ENCODE measurements at regions not wholly inside any gene's neighbourhood (a gene's known extent, or its start where the extent isn't known, plus 50 kb on each side); places are given as distances from the start of the nearest gene placed in this dataset.

- ATAC-seq (ENCODE audit: insufficient number of reproducible peaks, low FRiP score, low read depth) (no peak), DNase-seq (ENCODE audit: low spot score) (no peak)
- no peak overlapping the region for H3K27ac ChIP-seq
- no peaks in the 10 kb centered on the region for H3K9me3 ChIP-seq
- H3K4me3 ChIP-seq, result no peak overlapping the region
- no peaks in the 10 kb centered on the region for H3K27me3 ChIP-seq (replicated peaks; ENCODE audit: insufficient read depth)
- no peaks in the 10 kb centered on the region for H3K4me1 ChIP-seq (ENCODE audit: control insufficient read depth in 1 of 2, low read depth in 2 of 2)
- no peaks in the 10 kb centered on the region for H3K36me3 ChIP-seq
- TF ChIP-seq CTCF (IDR thresholded peaks at IDR 0.05), result no peak
These were observed 1538.2 kb downstream of the UQCRFS1 start for GRCh38 chr19:27674701-27675100.

- H3K27ac ChIP-seq, result no peak overlapping the region
- TF ChIP-seq CTCF (IDR thresholded peaks at IDR 0.05), result no peak
- ATAC-seq (ENCODE audit: insufficient number of reproducible peaks, low FRiP score, low read depth), result no peak
- no peaks in the 10 kb centered on the region for H3K27me3 ChIP-seq (replicated peaks; ENCODE audit: insufficient read depth)
- H3K9me3 ChIP-seq, result no peaks in the 10 kb centered on the region
- no peaks in the 10 kb centered on the region for H3K36me3 ChIP-seq
- DNase-seq (ENCODE audit: low spot score), result no peak
- H3K4me1 ChIP-seq (ENCODE audit: control insufficient read depth in 1 of 2, low read depth in 2 of 2), result no peaks in the 10 kb centered on the region
- no peak overlapping the region for H3K4me3 ChIP-seq
These were observed 1539.0 kb downstream of the UQCRFS1 start for GRCh38 chr19:27673986-27674385.

- no peaks in the 10 kb centered on the region for H3K4me1 ChIP-seq (ENCODE audit: control insufficient read depth in 1 of 2, low read depth in 2 of 2)
- no peaks in the 10 kb centered on the region for H3K9me3 ChIP-seq
- no peak for TF ChIP-seq CTCF (IDR thresholded peaks at IDR 0.05)
- no peak overlapping the region for H3K27ac ChIP-seq
- ATAC-seq (ENCODE audit: insufficient number of reproducible peaks, low FRiP score, low read depth), result no peak
- no peak for DNase-seq (ENCODE audit: low spot score)
- H3K4me3 ChIP-seq, result no peak overlapping the region
- H3K36me3 ChIP-seq, result no peaks in the 10 kb centered on the region
- no peaks in the 10 kb centered on the region for H3K27me3 ChIP-seq (replicated peaks; ENCODE audit: insufficient read depth)
These were observed 1540.5 kb downstream of the UQCRFS1 start for GRCh38 chr19:27672309-27673047.

- H3K27me3 ChIP-seq (replicated peaks; ENCODE audit: insufficient read depth), result no peaks in the 10 kb centered on the region
- DNase-seq (ENCODE audit: low spot score), result no peak
- H3K36me3 ChIP-seq, result no peaks in the 10 kb centered on the region
- no peaks in the 10 kb centered on the region for H3K9me3 ChIP-seq
- H3K4me1 ChIP-seq (ENCODE audit: control insufficient read depth in 1 of 2, low read depth in 2 of 2), result no peaks in the 10 kb centered on the region
- TF ChIP-seq CTCF (IDR thresholded peaks at IDR 0.05), result no peak
- ATAC-seq (ENCODE audit: insufficient number of reproducible peaks, low FRiP score, low read depth), result no peak
- H3K4me3 ChIP-seq, result no peak overlapping the region
- no peak overlapping the region for H3K27ac ChIP-seq
These were observed 1541.1 kb downstream of the UQCRFS1 start for GRCh38 chr19:27671876-27672275.

- H3K4me1 ChIP-seq (ENCODE audit: control insufficient read depth in 1 of 2, low read depth in 2 of 2), result no peaks in the 10 kb centered on the region
- ATAC-seq (ENCODE audit: insufficient number of reproducible peaks, low FRiP score, low read depth) (no peak), DNase-seq (ENCODE audit: low spot score) (no peak)
- no peak overlapping the region for H3K27ac ChIP-seq
- no peak for TF ChIP-seq CTCF (IDR thresholded peaks at IDR 0.05)
- no peak overlapping the region for H3K4me3 ChIP-seq
- H3K36me3 ChIP-seq, result no peaks in the 10 kb centered on the region
- H3K27me3 ChIP-seq (replicated peaks; ENCODE audit: insufficient read depth), result no peaks in the 10 kb centered on the region
- peaks cover 24% of the 10 kb centered on the region for H3K9me3 ChIP-seq
These were observed 1552.5 kb downstream of the UQCRFS1 start for GRCh38 chr19:27660428-27660827.
